GM23338 (cell line): ENCODE measurements at regions not wholly inside any gene's neighbourhood (a gene's known extent, or its start where the extent isn't known, plus 50 kb on each side); places are given as distances from the start of the nearest gene placed in this dataset.

Experiments
- ATAC-seq: fragments of 200-7000 bp; cut with Tn5 transposase; 3 replicates; pipeline ENCODE4 v1.9.1; 2020
- DNase-seq: peaks from one replicate; pipeline ENCODE4 v3.0.0-alpha.2; 2015; ENCODE audit warnings: low spot score
- H2AFZ ChIP-seq: fragments of 200-600 bp; sonication (generic); 2 replicates; pipeline ENCODE4 v1.8.0; 2016; ENCODE audit warnings: antibody characterized with exemption, mild to moderate bottlenecking, moderate library complexity
- H3F3A ChIP-seq: fragments of 200-600 bp; sonication (generic); replicated peaks from 2 replicates; pipeline ENCODE4 v1.8.0; 2017; ENCODE audit warnings: antibody characterized with exemption, mixed run types, low read depth
- H3K27ac ChIP-seq: fragments of 200-600 bp; sonication (generic); 2 replicates; pipeline ENCODE4 v1.6.1; 2016; ENCODE audit warnings: low read depth
- H3K27me3 ChIP-seq: fragments of 200-600 bp; sonication (generic); 2 replicates; pipeline ENCODE4 v1.8.0; 2016; ENCODE audit warnings: mild to moderate bottlenecking, mixed run types, moderate library complexity; ENCODE audit not compliant: insufficient read depth
- H3K36me3 ChIP-seq: fragments of 200-600 bp; sonication (generic); 2 replicates; pipeline ENCODE4 v1.8.0; 2016; ENCODE audit warnings: mild to moderate bottlenecking; ENCODE audit not compliant: insufficient read depth
- H3K4me1 ChIP-seq: fragments of 200-600 bp; sonication (generic); 2 replicates; pipeline ENCODE4 v1.8.0; 2016; ENCODE audit warnings: mild to moderate bottlenecking, moderate library complexity; ENCODE audit not compliant: insufficient read depth
- H3K4me2 ChIP-seq: fragments of 200-600 bp; sonication (generic); 2 replicates; pipeline ENCODE4 v1.7.1; 2017; ENCODE audit warnings: mixed run types
- H3K4me3 ChIP-seq: fragments of 200-600 bp; sonication (generic); 2 replicates; pipeline ENCODE4 v1.6.1; 2016; ENCODE audit warnings: mixed run types
- H3K79me2 ChIP-seq: fragments of 200-600 bp; sonication (generic); replicated peaks from 2 replicates; pipeline ENCODE4 v1.8.0; 2017; ENCODE audit warnings: mild to moderate bottlenecking; ENCODE audit not compliant: insufficient read depth
- H3K9me2 ChIP-seq: fragments of 200-600 bp; sonication (generic); 2 replicates; pipeline ENCODE4 v1.8.0; 2017; ENCODE audit not compliant: insufficient read depth
- H4K20me1 ChIP-seq: fragments of 200-600 bp; sonication (generic); replicated peaks from 2 replicates; pipeline ENCODE4 v1.8.0; 2017; ENCODE audit warnings: mild to moderate bottlenecking; ENCODE audit not compliant: insufficient read depth
- H3K27ac Mint-ChIP-seq: 2 replicates; pipeline ENCODE4 v1.8.0; 2020; ENCODE audit warnings: inconsistent platforms, mild to moderate bottlenecking, moderate library complexity, mixed read lengths
- H3K27me3 Mint-ChIP-seq: 3 replicates; pipeline ENCODE4 v1.8.0; 2022; ENCODE audit warnings: low read depth, mild to moderate bottlenecking, moderate library complexity, mixed read lengths, inconsistent platforms; ENCODE audit not compliant: insufficient read depth, poor library complexity
- H3K36me3 Mint-ChIP-seq: 3 replicates; pipeline ENCODE4 v1.8.0; 2021; ENCODE audit warnings: low read depth, mild to moderate bottlenecking, inconsistent platforms, moderate library complexity, mixed read lengths
- H3K4me1 Mint-ChIP-seq: 3 replicates; pipeline ENCODE4 v1.8.0; 2020; ENCODE audit warnings: mild to moderate bottlenecking, inconsistent platforms, mixed read lengths
- H3K4me3 Mint-ChIP-seq: 3 replicates; pipeline ENCODE4 v1.8.0; 2021; ENCODE audit warnings: moderate library complexity, mild to moderate bottlenecking, inconsistent platforms, mixed read lengths
- H3K9me3 Mint-ChIP-seq: 3 replicates; pipeline ENCODE4 v1.8.0; 2020; ENCODE audit warnings: moderate library complexity, mild to moderate bottlenecking, inconsistent platforms, mixed read lengths
- CREB1 ChIP-seq: fragments of 250-450 bp; sonication (Bioruptor Pico); IDR thresholded peaks from 2 replicates; pipeline ENCODE4 v1.5.0; 2020; ENCODE audit warnings: low read depth, mild to moderate bottlenecking, moderate library complexity
- EZH2 ChIP-seq: fragments of 200-600 bp; sonication (generic); IDR thresholded peaks from one replicate; pipeline ENCODE4 v1.8.0; 2017; ENCODE audit warnings: antibody characterized with exemption, mild to moderate bottlenecking, low read depth; ENCODE audit not compliant: unreplicated experiment
- EZH2phosphoT487 ChIP-seq: fragments of 200-600 bp; sonication (generic); IDR thresholded peaks from one replicate; pipeline ENCODE4 v1.8.1; 2018; ENCODE audit warnings: antibody characterized with exemption; ENCODE audit not compliant: unreplicated experiment
- JUNB ChIP-seq: IDR thresholded peaks from one replicate; pipeline ENCODE4 v1.6.1; 2016; ENCODE audit warnings: antibody characterized with exemption; ENCODE audit not compliant: unreplicated experiment
- NANOG ChIP-seq: IDR thresholded peaks from 2 replicates; pipeline ENCODE4 v1.6.1; 2016; ENCODE audit warnings: antibody characterized with exemption, borderline replicate concordance
- POLR2AphosphoS5 ChIP-seq: IDR thresholded peaks from 2 replicates; pipeline ENCODE4 v1.6.1; 2016; ENCODE audit warnings: antibody characterized with exemption, low read depth
- STAT1 ChIP-seq: IDR thresholded peaks from one replicate; pipeline ENCODE4 v1.6.1; 2016; ENCODE audit warnings: antibody characterized with exemption; ENCODE audit not compliant: unreplicated experiment
- ZNF114 ChIP-seq: fragments of 250-450 bp; sonication (Bioruptor Pico); IDR thresholded peaks from 2 replicates; pipeline ENCODE4 v1.5.0; 2020; ENCODE audit warnings: mild to moderate bottlenecking, moderate library complexity
- ZNF331 ChIP-seq: fragments of 250-450 bp; sonication (Bioruptor Pico); IDR thresholded peaks from 2 replicates; pipeline ENCODE4 v1.5.0; 2020; ENCODE audit warnings: low read depth, mild to moderate bottlenecking, moderate library complexity
- ZNF462 ChIP-seq: fragments of 250-450 bp; sonication (Bioruptor Pico); IDR thresholded peaks from 2 replicates; pipeline ENCODE4 v1.5.0; 2020; ENCODE audit warnings: mild to moderate bottlenecking, moderate library complexity
- TF ChIP-seq, protein P1 (sequence below): IDR thresholded peaks from one replicate; pipeline ENCODE4 v1.6.1; 2018; ENCODE audit warnings: antibody characterized with exemption; ENCODE audit not compliant: unreplicated experiment
- TF ChIP-seq, protein P2 (sequence below): IDR thresholded peaks from 2 replicates; pipeline ENCODE4 v1.6.1; 2016; ENCODE audit warnings: antibody characterized with exemption

DNA sequence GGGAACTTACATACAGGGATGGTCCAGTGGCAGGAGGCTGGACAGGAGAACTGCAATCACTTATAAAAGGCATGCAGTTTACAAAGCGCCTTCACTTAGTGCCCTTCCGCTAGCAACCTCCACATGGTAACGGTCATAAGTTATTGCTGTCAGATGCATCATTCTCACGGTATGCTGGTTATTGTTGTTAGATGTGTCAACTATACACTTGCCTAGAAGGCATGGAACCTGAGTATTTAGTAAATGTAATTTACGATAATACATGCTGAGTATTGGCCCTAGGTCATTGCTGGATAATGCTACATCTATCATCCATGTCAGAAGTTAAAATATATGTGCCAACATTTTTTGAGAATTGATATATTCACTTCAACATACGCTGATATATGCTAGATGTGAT is 155.1 kb upstream of the MBL2 start:
- Histone ChIP-seq H3K4me3 (no peak overlapping the region), H3K27me3 (no peaks in the 10 kb centered on the region), H4K20me1 (no peaks in the 10 kb centered on the region), H3K79me2 (no peaks in the 10 kb centered on the region), H3K36me3 (no peaks in the 10 kb centered on the region), H3K9me2 (no peaks in the 10 kb centered on the region), H3F3A (no peaks in the 10 kb centered on the region), H2AFZ (no peak overlapping the region), H3K4me2 (no peak overlapping the region), H3K27ac (no peak overlapping the region), H3K4me1 (peaks cover 17% of the 10 kb centered on the region; the same call in 1 of the 2 replicates)
- TF ChIP-seq ZNF331 (CRISPR knock-in tag) = no peak
- DNase-seq (no peak), ATAC-seq (no peak)
- Mint-ChIP-seq H3K36me3 (no peaks in the 10 kb centered on the region), H3K9me3 (no peaks in the 10 kb centered on the region; the same call in 1 of the 3 replicates), H3K4me3 (no peak overlapping the region), H3K27me3 (no peaks in the 10 kb centered on the region), H3K4me1 (peaks cover 16% of the 10 kb centered on the region), H3K27ac (no peak overlapping the region)

- H2AFZ ChIP-seq = no peak overlapping the region
- peak; percentile 79 for DNase-seq
- Mint-ChIP-seq H3K27me3 (no peaks in the 10 kb centered on the region), H3K9me3 (no peaks in the 10 kb centered on the region; the same call in 1 of the 3 replicates), H3K27ac (no peak overlapping the region), H3K36me3 (no peaks in the 10 kb centered on the region), H3K4me1 (peaks cover 33% of the 10 kb centered on the region), H3K4me3 (no peak overlapping the region)
- no peaks in the 10 kb centered on the region for H3K79me2 ChIP-seq
- H3K9me2 ChIP-seq = no peaks in the 10 kb centered on the region
- no peak overlapping the region for H3K27ac ChIP-seq
- H3K4me3 ChIP-seq = no peak overlapping the region
- H4K20me1 ChIP-seq = no peaks in the 10 kb centered on the region
- peak; percentile 100 for ATAC-seq
- no peaks in the 10 kb centered on the region for H3F3A ChIP-seq
- peak overlapping the region; percentile 0; the same call in 1 of the 2 replicates for H3K4me2 ChIP-seq
- peaks cover 28% of the 10 kb centered on the region for H3K4me1 ChIP-seq
- TF ChIP-seq ZNF114 (no peak), NANOG (peak; percentile 95), POLR2AphosphoS5 (no peak), EZH2phosphoT487 (no peak), JUNB (no peak), ZNF331 (CRISPR knock-in tag) (no peak), ZNF462 (peak; percentile 77; the same call in 1 of the 2 replicates), CREB1 (CRISPR knock-in tag) (peak; percentile 52; the same call in 1 of the 2 replicates), STAT1 (no peak), EZH2 (no peak)
- TF ChIP-seq, protein P1, sequence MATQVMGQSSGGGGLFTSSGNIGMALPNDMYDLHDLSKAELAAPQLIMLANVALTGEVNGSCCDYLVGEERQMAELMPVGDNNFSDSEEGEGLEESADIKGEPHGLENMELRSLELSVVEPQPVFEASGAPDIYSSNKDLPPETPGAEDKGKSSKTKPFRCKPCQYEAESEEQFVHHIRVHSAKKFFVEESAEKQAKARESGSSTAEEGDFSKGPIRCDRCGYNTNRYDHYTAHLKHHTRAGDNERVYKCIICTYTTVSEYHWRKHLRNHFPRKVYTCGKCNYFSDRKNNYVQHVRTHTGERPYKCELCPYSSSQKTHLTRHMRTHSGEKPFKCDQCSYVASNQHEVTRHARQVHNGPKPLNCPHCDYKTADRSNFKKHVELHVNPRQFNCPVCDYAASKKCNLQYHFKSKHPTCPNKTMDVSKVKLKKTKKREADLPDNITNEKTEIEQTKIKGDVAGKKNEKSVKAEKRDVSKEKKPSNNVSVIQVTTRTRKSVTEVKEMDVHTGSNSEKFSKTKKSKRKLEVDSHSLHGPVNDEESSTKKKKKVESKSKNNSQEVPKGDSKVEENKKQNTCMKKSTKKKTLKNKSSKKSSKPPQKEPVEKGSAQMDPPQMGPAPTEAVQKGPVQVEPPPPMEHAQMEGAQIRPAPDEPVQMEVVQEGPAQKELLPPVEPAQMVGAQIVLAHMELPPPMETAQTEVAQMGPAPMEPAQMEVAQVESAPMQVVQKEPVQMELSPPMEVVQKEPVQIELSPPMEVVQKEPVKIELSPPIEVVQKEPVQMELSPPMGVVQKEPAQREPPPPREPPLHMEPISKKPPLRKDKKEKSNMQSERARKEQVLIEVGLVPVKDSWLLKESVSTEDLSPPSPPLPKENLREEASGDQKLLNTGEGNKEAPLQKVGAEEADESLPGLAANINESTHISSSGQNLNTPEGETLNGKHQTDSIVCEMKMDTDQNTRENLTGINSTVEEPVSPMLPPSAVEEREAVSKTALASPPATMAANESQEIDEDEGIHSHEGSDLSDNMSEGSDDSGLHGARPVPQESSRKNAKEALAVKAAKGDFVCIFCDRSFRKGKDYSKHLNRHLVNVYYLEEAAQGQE = no peak
- TF ChIP-seq, protein P2, sequence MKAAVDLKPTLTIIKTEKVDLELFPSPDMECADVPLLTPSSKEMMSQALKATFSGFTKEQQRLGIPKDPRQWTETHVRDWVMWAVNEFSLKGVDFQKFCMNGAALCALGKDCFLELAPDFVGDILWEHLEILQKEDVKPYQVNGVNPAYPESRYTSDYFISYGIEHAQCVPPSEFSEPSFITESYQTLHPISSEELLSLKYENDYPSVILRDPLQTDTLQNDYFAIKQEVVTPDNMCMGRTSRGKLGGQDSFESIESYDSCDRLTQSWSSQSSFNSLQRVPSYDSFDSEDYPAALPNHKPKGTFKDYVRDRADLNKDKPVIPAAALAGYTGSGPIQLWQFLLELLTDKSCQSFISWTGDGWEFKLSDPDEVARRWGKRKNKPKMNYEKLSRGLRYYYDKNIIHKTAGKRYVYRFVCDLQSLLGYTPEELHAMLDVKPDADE = no peak
- no peaks in the 10 kb centered on the region for H3K36me3 ChIP-seq
- no peaks in the 10 kb centered on the region for H3K27me3 ChIP-seq
Measured at GRCh38 chr10:52923520-52923919, 150.9 kb upstream of the MBL2 start.
